ENCODE measurements at regions not wholly inside any gene's neighbourhood (a gene's known extent, or its start where the extent isn't known, plus 50 kb on each side); places are given as distances from the start of the nearest gene placed in this dataset.

GRCh38 chrX:85627363-85627762 is 247.9 kb upstream of the POF1B start:
- TF ChIP-seq, protein P1, sequence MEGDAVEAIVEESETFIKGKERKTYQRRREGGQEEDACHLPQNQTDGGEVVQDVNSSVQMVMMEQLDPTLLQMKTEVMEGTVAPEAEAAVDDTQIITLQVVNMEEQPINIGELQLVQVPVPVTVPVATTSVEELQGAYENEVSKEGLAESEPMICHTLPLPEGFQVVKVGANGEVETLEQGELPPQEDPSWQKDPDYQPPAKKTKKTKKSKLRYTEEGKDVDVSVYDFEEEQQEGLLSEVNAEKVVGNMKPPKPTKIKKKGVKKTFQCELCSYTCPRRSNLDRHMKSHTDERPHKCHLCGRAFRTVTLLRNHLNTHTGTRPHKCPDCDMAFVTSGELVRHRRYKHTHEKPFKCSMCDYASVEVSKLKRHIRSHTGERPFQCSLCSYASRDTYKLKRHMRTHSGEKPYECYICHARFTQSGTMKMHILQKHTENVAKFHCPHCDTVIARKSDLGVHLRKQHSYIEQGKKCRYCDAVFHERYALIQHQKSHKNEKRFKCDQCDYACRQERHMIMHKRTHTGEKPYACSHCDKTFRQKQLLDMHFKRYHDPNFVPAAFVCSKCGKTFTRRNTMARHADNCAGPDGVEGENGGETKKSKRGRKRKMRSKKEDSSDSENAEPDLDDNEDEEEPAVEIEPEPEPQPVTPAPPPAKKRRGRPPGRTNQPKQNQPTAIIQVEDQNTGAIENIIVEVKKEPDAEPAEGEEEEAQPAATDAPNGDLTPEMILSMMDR (IDR thresholded peaks at IDR 0.05; ENCODE audit: low read depth, low read length) = peak; percentile 59
- TF ChIP-seq EZH2phosphoT487 (IDR thresholded peaks at IDR 0.05; ENCODE audit: low read depth) = no peak
